ENCODE measurements at regions not wholly inside any gene's neighbourhood (a gene's known extent, or its start where the extent isn't known, plus 50 kb on each side); places are given as distances from the start of the nearest gene placed in this dataset.

GRCh38 chr10:130758529-130758928, 553.0 kb downstream of the TCERG1L start:
- no peaks in the 10 kb centered on the region for H3K36me3 ChIP-seq
- TF ChIP-seq EP300 (IDR thresholded peaks at IDR 0.05; ENCODE audit: low read depth) (no peak), CTCF (IDR thresholded peaks at IDR 0.05) (no peak), POLR2A (IDR thresholded peaks at IDR 0.05) (no peak), POLR2AphosphoS5 (IDR thresholded peaks at IDR 0.05) (no peak)
- intact Hi-C loops (cut with DNase I; ENCODE audit: low total_unique reads) (no loop called here), in situ Hi-C loops (cut with MboI; ENCODE audit: low pct_ligation_motif_present in 1 of 4, low pct_unique_long_range_greater_than_20kb in 1 of 4, low sequenced_read_pairs in 3 of 4) (no loop called here)
- H3K9me3 ChIP-seq: no peaks in the 10 kb centered on the region
- H3K4me3 ChIP-seq: no peak overlapping the region
- no peaks in the 10 kb centered on the region for H3K4me1 ChIP-seq
- H3K27ac ChIP-seq: no peak overlapping the region
- no peak for DNase-seq
- 95% methylated on average over 5 of the region's 5 CpGs; no CpG with 5 or more reads in 1 of the 2 donors for WGBS, 2 donors (ENCODE audit: low coverage in 1 of 2)
- H3K27me3 ChIP-seq: no peaks in the 10 kb centered on the region

GRCh38 chr10:130761032-130761575, 550.4 kb downstream of the TCERG1L start:
- no peak overlapping the region for H3K27ac ChIP-seq
- intact Hi-C loops (cut with DNase I; ENCODE audit: low total_unique reads) (no loop called here), in situ Hi-C loops (cut with MboI; ENCODE audit: low pct_ligation_motif_present in 1 of 4, low pct_unique_long_range_greater_than_20kb in 1 of 4, low sequenced_read_pairs in 3 of 4) (no loop called here)
- H3K4me3 ChIP-seq: no peak overlapping the region
- H3K27me3 ChIP-seq: no peaks in the 10 kb centered on the region
- no peak for DNase-seq
- no peaks in the 10 kb centered on the region for H3K4me1 ChIP-seq
- 75% methylated on average over 6 of the region's 6 CpGs; no CpG with 5 or more reads in 1 of the 2 donors for WGBS, 2 donors (ENCODE audit: low coverage in 1 of 2)
- TF ChIP-seq CTCF (IDR thresholded peaks at IDR 0.05): no peak
- no peak for TF ChIP-seq EP300 (IDR thresholded peaks at IDR 0.05; ENCODE audit: low read depth)
- TF ChIP-seq POLR2A (IDR thresholded peaks at IDR 0.05): no peak
- TF ChIP-seq POLR2AphosphoS5 (IDR thresholded peaks at IDR 0.05): no peak
- no peaks in the 10 kb centered on the region for H3K36me3 ChIP-seq
- H3K9me3 ChIP-seq: no peaks in the 10 kb centered on the region

GRCh38 chr10:130761788-130762301, 549.7 kb downstream of the TCERG1L start:
- in situ Hi-C loops (cut with MboI; ENCODE audit: low pct_ligation_motif_present in 1 of 4, low pct_unique_long_range_greater_than_20kb in 1 of 4, low sequenced_read_pairs in 3 of 4) (no loop called here), intact Hi-C loops (cut with DNase I; ENCODE audit: low total_unique reads) (no loop called here)
- Histone ChIP-seq H3K36me3 (no peaks in the 10 kb centered on the region), H3K4me3 (no peak overlapping the region), H3K27ac (no peak overlapping the region), H3K4me1 (no peaks in the 10 kb centered on the region), H3K9me3 (no peaks in the 10 kb centered on the region), H3K27me3 (no peaks in the 10 kb centered on the region)
- DNase-seq: no peak
- WGBS, 2 donors (ENCODE audit: low coverage in 1 of 2): 43% methylated on average over 13 of the region's 13 CpGs; no CpG with 5 or more reads in 1 of the 2 donors
- TF ChIP-seq POLR2A (IDR thresholded peaks at IDR 0.05) (no peak), POLR2AphosphoS5 (IDR thresholded peaks at IDR 0.05) (no peak), EP300 (IDR thresholded peaks at IDR 0.05; ENCODE audit: low read depth) (no peak), CTCF (IDR thresholded peaks at IDR 0.05) (no peak)

GRCh38 chr10:130762491-130762890, 549.0 kb downstream of the TCERG1L start:
- no peak for DNase-seq
- H3K27me3 ChIP-seq: no peaks in the 10 kb centered on the region
- H3K36me3 ChIP-seq: no peaks in the 10 kb centered on the region
- in situ Hi-C loops (cut with MboI; ENCODE audit: low pct_ligation_motif_present in 1 of 4, low pct_unique_long_range_greater_than_20kb in 1 of 4, low sequenced_read_pairs in 3 of 4): no loop called here
- H3K27ac ChIP-seq: no peak overlapping the region
- no peaks in the 10 kb centered on the region for H3K4me1 ChIP-seq
- TF ChIP-seq POLR2A (IDR thresholded peaks at IDR 0.05): no peak
- TF ChIP-seq CTCF (IDR thresholded peaks at IDR 0.05): no peak
- no peak for TF ChIP-seq EP300 (IDR thresholded peaks at IDR 0.05; ENCODE audit: low read depth)
- no peak for TF ChIP-seq POLR2AphosphoS5 (IDR thresholded peaks at IDR 0.05)
- 63% methylated on average over 6 of the region's 6 CpGs; no CpG with 5 or more reads in 1 of the 2 donors for WGBS, 2 donors (ENCODE audit: low coverage in 1 of 2)
- no peak overlapping the region for H3K4me3 ChIP-seq
- intact Hi-C loops (cut with DNase I; ENCODE audit: low total_unique reads): no loop called here
- no peaks in the 10 kb centered on the region for H3K9me3 ChIP-seq
